ENCODE measurements at regions not wholly inside any gene's neighbourhood (a gene's known extent, or its start where the extent isn't known, plus 50 kb on each side); places are given as distances from the start of the nearest gene placed in this dataset.

DNA sequence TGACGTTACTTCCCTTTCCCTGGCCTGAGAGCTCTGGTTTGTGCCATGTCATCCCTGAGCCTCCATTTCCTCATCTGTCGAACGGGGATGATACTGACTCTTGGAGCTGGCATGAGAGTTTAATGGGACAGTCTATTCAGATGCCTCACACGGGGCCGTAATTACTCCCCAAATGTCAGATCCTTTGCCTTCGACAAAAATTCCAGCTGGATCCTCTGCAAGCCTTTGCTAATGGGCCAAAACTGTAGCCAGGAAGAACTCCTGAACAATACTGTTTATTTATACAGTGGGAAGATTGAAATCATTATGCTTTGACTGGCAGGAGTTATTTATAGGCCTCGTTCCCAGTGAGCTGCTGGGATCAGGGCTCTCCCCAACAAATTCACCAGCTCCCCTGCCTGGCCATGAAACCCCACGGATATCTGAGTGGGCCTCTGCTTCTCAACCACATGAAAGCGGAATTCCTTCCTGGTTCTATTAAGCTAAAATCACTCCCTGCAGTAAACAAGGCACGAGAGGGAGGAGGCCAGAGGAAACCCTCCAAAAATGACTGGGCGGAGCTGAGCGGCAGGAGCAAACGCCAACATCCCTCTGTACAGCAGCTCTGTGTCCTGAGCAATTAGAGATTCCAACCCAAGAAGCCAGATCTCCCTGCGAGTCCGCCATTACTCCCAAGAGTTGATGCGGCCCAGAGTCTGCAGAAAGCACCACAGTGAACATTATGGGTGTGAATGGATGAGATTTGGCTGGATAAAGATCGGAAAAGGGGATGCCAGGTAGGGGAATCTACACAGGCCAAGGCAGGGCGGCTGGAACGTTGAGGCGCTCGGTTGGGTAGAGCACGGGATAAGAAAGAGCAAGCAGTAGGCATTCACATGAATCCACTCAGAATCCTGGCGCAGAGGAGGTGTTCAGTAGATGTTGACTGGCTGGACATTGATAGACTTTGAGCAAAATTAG lies 326.1 kb downstream of the BCL11B start:
- DNase-seq (ENCODE audit: low spot score), result no peak

DNA sequence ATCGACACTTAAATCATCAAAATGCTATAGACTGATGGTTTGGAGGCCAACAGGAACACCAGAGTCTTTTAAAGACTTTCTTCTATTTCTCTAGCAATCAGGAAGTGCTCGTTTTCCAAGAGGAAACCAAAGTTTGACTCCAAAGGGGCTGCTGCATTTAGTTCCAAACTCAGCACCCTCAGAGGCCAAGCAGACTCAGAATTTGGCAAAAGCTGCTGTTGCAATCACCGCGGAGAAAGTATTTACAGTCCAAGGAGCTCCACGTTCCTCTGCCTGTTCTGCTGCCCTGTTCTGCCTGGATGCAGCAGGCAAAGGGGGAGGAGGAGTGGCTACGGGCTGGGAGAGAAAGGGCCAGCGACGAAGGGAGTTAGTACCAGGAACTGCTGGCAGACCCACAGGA lies 325.1 kb downstream of the BCL11B start:
- DNase-seq (ENCODE audit: low spot score), result no peak

- DNase-seq (ENCODE audit: low spot score), result no peak
Measured at GRCh38 chr14:98947911-98948595, 323.9 kb downstream of the BCL11B start.

GRCh38 chr14:98949051-98949450 lies 322.9 kb downstream of the BCL11B start:
- DNase-seq (ENCODE audit: low spot score), result no peak

GRCh38 chr14:98949481-98950135 lies 322.4 kb downstream of the BCL11B start:
- no peak for DNase-seq (ENCODE audit: low spot score)

DNA sequence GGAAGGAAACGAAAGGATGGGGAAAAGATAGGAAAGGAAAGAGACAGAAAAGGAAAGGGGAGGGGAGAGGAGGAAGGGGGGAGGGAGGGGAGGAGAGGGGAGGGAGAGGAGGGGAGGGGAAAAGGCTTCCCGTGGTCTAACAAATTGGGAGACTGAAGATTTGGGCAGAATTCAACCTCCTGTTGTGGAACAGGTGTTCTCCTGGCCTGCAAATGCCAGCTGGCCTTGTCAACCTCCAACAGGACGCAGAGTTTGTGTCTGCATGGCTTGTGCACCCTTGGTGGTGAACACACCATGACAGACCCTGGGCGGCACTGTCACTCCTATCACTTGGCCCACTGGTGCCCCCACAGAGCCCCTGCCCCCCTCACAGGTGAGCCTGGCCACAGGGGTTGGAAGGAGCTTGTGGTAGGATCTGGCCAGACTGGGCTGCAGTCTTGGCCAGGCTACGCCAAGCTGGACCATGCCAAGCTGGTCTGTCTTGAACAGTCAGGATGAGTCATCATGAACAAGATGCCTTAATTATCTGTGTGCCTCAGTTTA lies 321.6 kb downstream of the BCL11B start:
- DNase-seq (ENCODE audit: low spot score), result no peak

GRCh38 chr14:98951031-98951430 lies 321.0 kb downstream of the BCL11B start:
- DNase-seq (ENCODE audit: low spot score), result no peak

- no peak for DNase-seq (ENCODE audit: low spot score)
Measured at GRCh38 chr14:98951521-98952152, 320.4 kb downstream of the BCL11B start.

DNA sequence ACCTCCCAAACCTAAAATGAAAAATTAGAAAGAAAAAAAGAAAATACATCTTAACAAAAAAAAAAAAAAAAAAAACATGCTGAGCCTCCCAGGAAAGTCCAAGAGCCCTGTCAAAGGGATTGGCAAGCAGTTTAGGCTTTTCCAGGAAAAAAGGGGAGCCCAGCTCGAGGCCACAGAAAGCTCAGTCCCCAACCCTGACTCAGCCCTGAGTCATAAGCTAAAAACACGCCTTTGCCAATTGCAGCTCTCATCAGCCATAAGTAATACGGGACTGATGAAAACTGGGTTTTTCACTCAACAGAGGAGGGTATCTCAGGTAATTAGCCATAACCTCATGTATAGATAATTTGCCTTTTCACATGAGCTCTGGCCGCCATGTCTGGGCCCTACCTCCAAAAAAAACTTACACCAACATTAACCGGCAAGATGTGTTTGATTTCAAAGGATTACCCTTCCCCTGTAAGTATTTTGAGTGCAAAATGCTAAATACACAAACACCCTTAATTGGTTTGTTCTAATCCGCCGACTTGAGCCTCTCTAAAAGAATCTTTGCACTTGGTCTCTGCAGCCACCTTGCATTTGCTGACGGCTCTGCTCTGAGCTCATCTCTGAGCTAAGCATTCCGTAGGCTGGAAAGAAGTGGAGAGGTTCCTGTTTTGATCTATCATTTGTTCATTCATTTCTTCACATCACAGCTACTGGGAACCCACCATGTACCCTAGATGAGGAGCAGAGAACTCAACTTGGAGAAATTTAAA lies 319.2 kb downstream of the BCL11B start:
- no peak for DNase-seq (ENCODE audit: low spot score)

DNA sequence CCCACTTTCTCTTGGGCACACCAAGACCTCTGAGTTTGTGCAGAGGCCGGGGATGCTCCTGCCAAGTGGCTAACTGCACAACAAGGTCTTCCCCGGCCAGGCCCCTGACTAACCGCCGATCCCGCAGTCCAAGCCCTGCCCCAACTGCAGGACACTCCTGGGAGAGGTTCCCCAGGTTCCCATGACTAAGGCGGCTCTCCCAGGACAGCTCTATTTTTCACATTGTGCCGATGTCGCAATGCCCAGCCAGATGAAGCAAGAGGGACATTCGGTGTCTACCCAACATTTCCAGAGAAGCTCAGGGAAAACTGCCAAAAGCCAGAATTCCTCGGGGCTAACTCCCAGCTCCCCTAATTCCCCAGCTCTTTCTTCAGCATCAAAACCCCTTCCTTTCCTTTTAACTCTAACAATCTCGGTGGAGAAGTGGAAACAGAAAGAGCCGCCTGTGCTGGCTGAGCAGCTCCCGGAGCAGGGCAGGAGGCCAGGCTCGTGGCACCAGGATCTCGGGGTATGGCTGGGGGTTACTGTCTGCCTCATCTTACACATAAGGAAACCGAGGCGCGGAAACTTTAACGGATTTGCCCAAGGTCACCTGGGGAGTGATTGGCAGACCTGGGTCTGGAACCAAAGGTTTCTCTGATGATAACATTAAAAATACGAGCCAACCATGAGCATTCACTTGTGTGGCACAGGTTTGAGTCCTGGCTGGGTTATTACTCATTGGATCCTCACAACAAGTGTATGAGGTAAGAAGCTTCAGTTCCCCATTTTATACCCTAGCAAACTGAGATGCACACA lies 318.2 kb downstream of the BCL11B start:
- no peak for DNase-seq (ENCODE audit: low spot score)

DNA sequence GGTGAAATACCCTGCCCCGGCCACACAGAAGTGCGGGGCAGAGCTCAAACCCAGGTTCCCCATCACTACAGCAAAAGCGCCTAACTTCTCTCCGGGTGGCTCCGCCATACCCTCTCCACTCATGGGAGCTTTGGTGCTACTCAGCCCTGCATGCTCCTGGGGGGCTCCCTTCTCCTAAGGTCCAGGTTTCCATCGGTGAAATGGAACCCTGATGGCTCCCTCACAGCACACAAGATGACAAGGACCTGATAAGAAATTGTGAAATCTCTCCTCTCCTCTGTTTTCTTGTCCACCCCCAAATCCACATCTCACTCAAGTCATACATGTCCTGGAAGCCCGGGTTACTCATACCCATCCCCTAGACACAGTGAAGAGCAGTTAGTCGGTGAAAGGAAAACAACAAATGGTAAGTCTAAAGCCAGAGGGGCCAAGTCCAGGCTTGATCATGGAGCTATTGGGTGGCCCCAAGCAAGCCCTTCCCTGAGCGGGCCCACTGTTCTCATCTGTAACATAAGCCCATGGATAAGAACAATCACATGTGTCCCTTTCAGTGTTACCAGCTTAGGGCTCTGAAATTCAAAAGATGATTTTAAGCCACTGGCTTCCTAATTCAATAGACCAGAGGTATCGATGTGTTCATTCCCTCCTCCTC lies 317.5 kb downstream of the BCL11B start:
- DNase-seq (ENCODE audit: low spot score), result no peak

GRCh38 chr14:98955036-98955740 lies 316.8 kb downstream of the BCL11B start:
- DNase-seq (ENCODE audit: low spot score), result no peak

- no peak for DNase-seq (ENCODE audit: low spot score)
Measured at GRCh38 chr14:98955741-98956070, 316.3 kb downstream of the BCL11B start.

DNA sequence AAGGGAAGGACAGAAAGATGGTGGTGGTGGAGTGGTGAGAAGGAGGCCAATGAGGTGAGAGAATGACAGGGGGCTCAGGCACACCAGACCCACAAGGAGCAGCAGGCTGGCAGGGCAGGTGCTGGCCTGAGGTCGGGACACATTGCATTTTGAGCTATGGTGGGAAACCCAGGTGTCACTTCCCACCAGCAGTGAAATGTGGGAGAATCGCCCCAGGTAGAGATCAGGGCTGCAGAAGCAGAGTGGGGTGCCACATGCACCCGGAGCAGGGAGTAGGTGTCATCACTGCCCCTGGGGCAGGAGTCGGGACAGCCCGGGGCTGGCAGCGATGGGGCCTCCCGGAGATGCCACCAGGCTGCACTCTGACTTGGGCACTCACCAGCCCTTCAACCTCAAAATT lies 315.8 kb downstream of the BCL11B start:
- DNase-seq (ENCODE audit: low spot score), result no peak

DNA sequence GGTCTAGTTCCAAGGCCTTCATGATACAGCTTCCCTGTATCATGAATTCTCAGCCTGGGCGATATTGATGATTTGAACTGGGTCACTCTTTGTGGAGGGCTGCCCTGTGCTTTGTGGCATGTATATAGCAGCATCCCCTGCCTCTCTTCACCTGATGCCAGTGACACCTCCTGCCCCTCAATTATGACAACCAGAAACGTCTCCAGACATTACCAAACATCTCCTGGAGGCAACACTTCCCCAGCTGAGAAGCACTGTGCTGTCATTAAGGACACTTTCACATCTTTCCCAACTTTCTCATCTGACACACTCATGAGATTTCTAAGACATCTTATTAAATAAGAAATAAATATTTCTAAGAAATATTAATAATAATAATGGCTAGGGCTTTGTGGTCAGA lies 315.3 kb downstream of the BCL11B start:
- DNase-seq (ENCODE audit: low spot score), result no peak

- no peak for DNase-seq (ENCODE audit: low spot score)
Measured at GRCh38 chr14:98957211-98958047, 314.6 kb downstream of the BCL11B start.

GRCh38 chr14:98958048-98958631 lies 313.9 kb downstream of the BCL11B start:
- DNase-seq (ENCODE audit: low spot score), result no peak

GRCh38 chr14:98958632-98959031 lies 313.4 kb downstream of the BCL11B start:
- no peak for DNase-seq (ENCODE audit: low spot score)
